KMS-11 (cell line): ENCODE measurements at regions not wholly inside any gene's neighbourhood (a gene's known extent, or its start where the extent isn't known, plus 50 kb on each side); places are given as distances from the start of the nearest gene placed in this dataset.

Experiments
- H2AFZ ChIP-seq: fragments of 200-600 bp; sonication (generic); 2 replicates; pipeline ENCODE4 v1.6.1; 2016; ENCODE audit warnings: antibody characterized with exemption, mixed run types, low read depth
- H3K27ac ChIP-seq: fragments of 200-600 bp; sonication (generic); 2 replicates; pipeline ENCODE4 v1.6.1; 2016; ENCODE audit warnings: mild to moderate bottlenecking, mixed run types
- H3K27me3 ChIP-seq: fragments of 200-600 bp; sonication (generic); 2 replicates; pipeline ENCODE4 v1.6.1; 2017; ENCODE audit warnings: mild to moderate bottlenecking, low read depth, mixed run types, moderate library complexity; ENCODE audit not compliant: insufficient read depth
- H3K36me3 ChIP-seq: fragments of 200-600 bp; sonication (generic); 2 replicates; pipeline ENCODE4 v1.6.1; 2017; ENCODE audit warnings: mild to moderate bottlenecking, mixed run types; ENCODE audit not compliant: insufficient read depth
- H3K4me1 ChIP-seq: fragments of 200-600 bp; sonication (generic); 2 replicates; pipeline ENCODE4 v1.6.1; 2016; ENCODE audit warnings: mild to moderate bottlenecking, low read depth, mixed run types; ENCODE audit not compliant: poor library complexity, severe bottlenecking
- H3K4me2 ChIP-seq: fragments of 200-600 bp; sonication (generic); 2 replicates; pipeline ENCODE4 v1.7.0; 2016; ENCODE audit warnings: mild to moderate bottlenecking, mixed run types
- H3K4me3 ChIP-seq: fragments of 200-600 bp; sonication (generic); IDR thresholded peaks from 2 replicates; pipeline ENCODE4 v1.6.1; 2017; ENCODE audit warnings: low read depth, low read length, mixed read lengths; ENCODE audit not compliant: insufficient read depth
- H3K79me2 ChIP-seq: fragments of 200-600 bp; sonication (generic); 2 replicates; pipeline ENCODE4 v1.6.1; 2016; ENCODE audit warnings: low read depth, mixed run types; ENCODE audit not compliant: insufficient read depth
- H3K9ac ChIP-seq: fragments of 200-600 bp; sonication (generic); 2 replicates; pipeline ENCODE4 v1.6.1; 2016; ENCODE audit warnings: mild to moderate bottlenecking, mixed run types
- H4K20me1 ChIP-seq: fragments of 200-600 bp; sonication (generic); 2 replicates; pipeline ENCODE4 v1.6.1; 2016; ENCODE audit warnings: mild to moderate bottlenecking, mixed run types; ENCODE audit not compliant: insufficient read depth
- CTCF ChIP-seq: fragments of 200-600 bp; sonication (generic); conservative IDR thresholded peaks from 2 replicates; pipeline ENCODE4 v1.6.1; 2017; ENCODE audit warnings: low read depth, mild to moderate bottlenecking, antibody characterized with exemption, low read length, moderate library complexity, mixed read lengths

DNA sequence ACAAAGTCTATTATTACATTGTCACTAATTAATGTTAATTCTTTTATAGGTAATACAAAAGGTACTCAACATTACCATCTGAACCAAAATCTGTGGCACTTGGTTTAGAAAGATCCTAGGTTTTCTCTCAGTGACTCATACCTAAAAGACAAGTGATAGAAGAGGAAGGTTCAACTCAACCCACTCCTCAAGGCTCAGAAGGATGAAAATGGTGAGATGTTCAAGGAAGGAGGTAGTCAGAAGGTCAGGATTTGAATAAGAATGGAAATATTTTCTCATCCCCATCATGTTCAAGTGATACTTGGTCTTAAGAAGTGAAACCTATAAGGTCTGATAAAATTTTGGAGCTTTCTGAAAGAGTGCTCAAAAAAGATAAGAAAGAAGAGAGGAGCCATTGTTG, 86.4 kb upstream of the FBXO11 start:
- Histone ChIP-seq H3K4me2 (no peak overlapping the region), H3K4me1 (no peaks in the 10 kb centered on the region), H3K36me3 (no peaks in the 10 kb centered on the region), H3K79me2 (no peaks in the 10 kb centered on the region), H2AFZ (no peak overlapping the region), H3K27me3 (no peaks in the 10 kb centered on the region), H3K4me3 (no peak overlapping the region), H4K20me1 (no peaks in the 10 kb centered on the region), H3K27ac (no peak overlapping the region), H3K9ac (no peak overlapping the region)
- TF ChIP-seq CTCF, result no peak

GRCh38 chr2:47996808-47997207, 90.5 kb upstream of the FBXO11 start:
- H3K36me3 ChIP-seq, result no peaks in the 10 kb centered on the region
- no peak overlapping the region for H3K4me3 ChIP-seq
- H2AFZ ChIP-seq, result no peak overlapping the region
- H3K27me3 ChIP-seq, result no peaks in the 10 kb centered on the region
- no peaks in the 10 kb centered on the region for H4K20me1 ChIP-seq
- TF ChIP-seq CTCF, result no peak
- H3K4me2 ChIP-seq, result no peak overlapping the region
- no peak overlapping the region for H3K9ac ChIP-seq
- no peaks in the 10 kb centered on the region for H3K79me2 ChIP-seq
- no peak overlapping the region for H3K27ac ChIP-seq
- H3K4me1 ChIP-seq, result no peaks in the 10 kb centered on the region

DNA sequence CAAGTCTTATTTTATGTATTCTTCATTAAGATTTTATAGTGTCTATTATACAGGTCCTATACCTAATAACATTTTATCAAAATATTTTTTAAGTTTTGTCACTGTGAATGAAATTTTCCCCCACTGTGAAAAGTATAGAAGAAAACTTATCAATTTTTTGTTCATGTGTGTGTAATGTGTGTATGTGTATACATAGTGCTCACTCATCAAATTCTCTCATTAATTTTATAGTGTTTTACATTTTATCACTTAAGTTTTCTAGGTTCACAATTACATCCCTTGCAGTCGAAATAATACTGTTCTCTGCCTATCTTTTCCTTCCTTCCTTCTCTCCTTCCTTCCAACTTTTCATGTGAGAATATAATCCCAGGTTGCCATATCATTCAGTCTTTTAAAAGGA, 93.2 kb upstream of the FBXO11 start:
- H2AFZ ChIP-seq, result no peak overlapping the region
- no peaks in the 10 kb centered on the region for H3K79me2 ChIP-seq
- H3K4me2 ChIP-seq, result no peak overlapping the region
- H3K4me1 ChIP-seq, result no peaks in the 10 kb centered on the region
- no peak for TF ChIP-seq CTCF
- H3K27me3 ChIP-seq, result no peaks in the 10 kb centered on the region
- no peaks in the 10 kb centered on the region for H3K36me3 ChIP-seq
- H3K27ac ChIP-seq, result no peak overlapping the region
- H3K9ac ChIP-seq, result no peak overlapping the region
- no peak overlapping the region for H3K4me3 ChIP-seq
- no peaks in the 10 kb centered on the region for H4K20me1 ChIP-seq

DNA sequence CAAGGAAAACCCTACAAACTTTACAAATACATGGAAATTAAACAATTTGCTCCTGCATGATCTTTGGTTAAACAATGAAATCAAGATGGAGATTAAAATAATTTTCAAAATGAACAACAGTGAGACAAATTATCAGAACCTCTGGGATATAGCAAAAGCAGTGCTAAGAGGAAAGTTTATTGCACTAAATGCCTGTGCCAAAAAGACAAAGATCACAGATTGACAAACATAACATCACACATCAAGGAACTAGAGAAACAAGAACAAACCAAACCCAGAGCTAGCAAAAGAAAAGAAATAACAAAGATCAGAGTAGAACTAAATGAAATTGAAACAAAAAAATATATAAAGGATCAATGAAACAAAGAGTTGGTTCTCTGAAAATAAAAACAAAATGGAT, 95.2 kb upstream of the FBXO11 start:
- no peak for TF ChIP-seq CTCF
- H2AFZ ChIP-seq, result no peak overlapping the region
- no peak overlapping the region for H3K4me2 ChIP-seq
- no peak overlapping the region for H3K27ac ChIP-seq
- H3K4me3 ChIP-seq, result no peak overlapping the region
- no peaks in the 10 kb centered on the region for H4K20me1 ChIP-seq
- H3K9ac ChIP-seq, result no peak overlapping the region
- no peaks in the 10 kb centered on the region for H3K4me1 ChIP-seq
- H3K79me2 ChIP-seq, result no peaks in the 10 kb centered on the region
- no peaks in the 10 kb centered on the region for H3K27me3 ChIP-seq
- H3K36me3 ChIP-seq, result no peaks in the 10 kb centered on the region

DNA sequence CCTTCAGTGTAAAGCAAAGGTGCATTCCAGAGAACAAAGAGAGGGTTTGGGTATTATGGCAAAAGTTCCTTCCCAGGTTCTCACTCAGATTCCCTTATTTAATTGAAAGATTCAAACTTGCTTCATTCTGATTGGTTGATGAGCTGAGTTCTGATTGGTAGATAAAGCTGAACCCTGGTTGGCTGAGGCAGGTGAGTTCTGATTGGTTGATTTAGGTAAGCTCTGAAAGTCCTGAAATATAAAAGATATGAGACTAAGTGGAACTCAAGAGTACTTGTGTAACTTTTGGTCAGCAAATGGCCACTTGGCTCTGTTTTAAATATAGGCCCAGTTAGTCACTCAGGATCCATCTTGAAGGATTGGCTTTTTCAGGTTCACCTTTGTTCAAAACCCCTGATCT, 99.8 kb upstream of the FBXO11 start:
- H3K27me3 ChIP-seq, result no peaks in the 10 kb centered on the region
- H3K4me2 ChIP-seq, result no peak overlapping the region
- H4K20me1 ChIP-seq, result no peaks in the 10 kb centered on the region
- no peaks in the 10 kb centered on the region for H3K79me2 ChIP-seq
- no peak overlapping the region for H3K27ac ChIP-seq
- TF ChIP-seq CTCF, result no peak
- H3K4me1 ChIP-seq, result no peaks in the 10 kb centered on the region
- H3K4me3 ChIP-seq, result no peak overlapping the region
- H3K9ac ChIP-seq, result no peak overlapping the region
- H2AFZ ChIP-seq, result no peak overlapping the region
- no peaks in the 10 kb centered on the region for H3K36me3 ChIP-seq
